Karpas-422 (cell line): ENCODE measurements at regions not wholly inside any gene's neighbourhood (a gene's known extent, or its start where the extent isn't known, plus 50 kb on each side); places are given as distances from the start of the nearest gene placed in this dataset.
"Not testable (repeated sequence)": the region's sequence is repeated elsewhere in the genome, so short reads cannot be mapped to it uniquely, and the experiment has no call there.

ENCODE experiments used
- DNase-seq: peaks from one replicate; pipeline ENCODE4 v3.0.0-alpha.2; 2015
- H2AFZ ChIP-seq: fragments of 200-600 bp; sonication (generic); 2 replicates; pipeline ENCODE4 v1.6.1; 2014; ENCODE audit warnings: antibody characterized with exemption, low read length, mixed read lengths
- H3K27ac ChIP-seq: fragments of 200-600 bp; sonication (generic); 2 replicates; pipeline ENCODE4 v1.5.1; 2014; ENCODE audit warnings: mild to moderate bottlenecking, low read length, moderate library complexity
- H3K27me3 ChIP-seq: fragments of 200-600 bp; sonication (generic); 2 replicates; pipeline ENCODE4 v1.6.1; 2014; ENCODE audit warnings: low read length, mixed read lengths
- H3K36me3 ChIP-seq: fragments of 200-600 bp; sonication (generic); 2 replicates; pipeline ENCODE4 v1.6.1; 2014; ENCODE audit warnings: low read length, mixed read lengths; ENCODE audit not compliant: insufficient read depth
- H3K4me1 ChIP-seq: fragments of 200-600 bp; sonication (generic); 2 replicates; pipeline ENCODE4 v1.6.1; 2014; ENCODE audit warnings: mild to moderate bottlenecking, low read length, mixed read lengths
- H3K4me2 ChIP-seq: fragments of 200-600 bp; sonication (generic); 2 replicates; pipeline ENCODE4 v1.6.1; 2014; ENCODE audit warnings: low read length, low read depth, mild to moderate bottlenecking; ENCODE audit not compliant: poor library complexity, severe bottlenecking
- H3K4me3 ChIP-seq: fragments of 200-600 bp; sonication (generic); 2 replicates; pipeline ENCODE4 v1.5.1; 2014; ENCODE audit warnings: mild to moderate bottlenecking, antibody characterized with exemption, low read length, mixed read lengths
- H3K79me2 ChIP-seq: fragments of 200-600 bp; sonication (generic); 2 replicates; pipeline ENCODE4 v1.6.1; 2014; ENCODE audit warnings: mild to moderate bottlenecking, low read length, mixed read lengths
- H3K9ac ChIP-seq: fragments of 200-600 bp; sonication (generic); 2 replicates; pipeline ENCODE4 v1.6.0; 2014; ENCODE audit warnings: low read length
- H3K9me2 ChIP-seq: fragments of 200-600 bp; sonication (generic), shearing (Covaris generic); replicated peaks from 2 replicates; pipeline ENCODE4 v1.6.0; 2014; ENCODE audit warnings: mild to moderate bottlenecking, low read length, moderate library complexity; ENCODE audit not compliant: insufficient read depth
- H3K9me3 ChIP-seq: fragments of 300-700, 200-600 bp; sonication (generic); 2 replicates; pipeline ENCODE4 v1.6.1; 2014; ENCODE audit warnings: low read length, mixed read lengths
- H4K20me1 ChIP-seq: fragments of 200-600 bp; sonication (generic); 2 replicates; pipeline ENCODE4 v1.6.1; 2014; ENCODE audit warnings: mild to moderate bottlenecking, antibody characterized with exemption, low read length, low read depth; ENCODE audit not compliant: insufficient read depth

DNA sequence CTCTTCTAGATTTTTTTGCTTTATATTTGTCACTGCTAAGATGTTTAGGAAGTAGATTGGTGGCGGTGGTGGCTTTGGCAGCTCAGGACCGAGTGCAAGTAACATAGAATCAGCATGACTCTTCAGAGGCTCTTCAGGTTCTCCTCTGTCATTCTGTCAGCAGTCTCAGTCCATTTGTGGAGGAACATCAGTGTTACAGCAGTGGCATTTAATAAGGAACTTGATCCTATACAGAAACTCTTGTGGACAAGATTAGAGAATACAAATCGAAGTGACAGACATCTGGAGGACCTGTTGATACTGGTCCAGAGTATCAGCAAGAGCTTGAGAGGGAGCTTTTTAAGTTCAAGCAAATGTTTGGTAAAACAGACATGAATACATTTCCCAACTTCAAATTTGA, 82.2 kb upstream of the GNAZ start:
- Histone ChIP-seq H3K27me3 (no peaks in the 10 kb centered on the region), H3K27ac (no peak overlapping the region), H3K36me3 (peaks cover 9% of the 10 kb centered on the region), H3K79me2 (no peaks in the 10 kb centered on the region), H3K4me2 (no peak overlapping the region), H3K9me2 (no peaks in the 10 kb centered on the region), H3K9ac (no peak overlapping the region), H2AFZ (no peak overlapping the region), H3K4me1 (no peaks in the 10 kb centered on the region), H3K4me3 (no peak overlapping the region), H4K20me1 (no peaks in the 10 kb centered on the region), H3K9me3 (no peaks in the 10 kb centered on the region)
- no peak for DNase-seq

DNA sequence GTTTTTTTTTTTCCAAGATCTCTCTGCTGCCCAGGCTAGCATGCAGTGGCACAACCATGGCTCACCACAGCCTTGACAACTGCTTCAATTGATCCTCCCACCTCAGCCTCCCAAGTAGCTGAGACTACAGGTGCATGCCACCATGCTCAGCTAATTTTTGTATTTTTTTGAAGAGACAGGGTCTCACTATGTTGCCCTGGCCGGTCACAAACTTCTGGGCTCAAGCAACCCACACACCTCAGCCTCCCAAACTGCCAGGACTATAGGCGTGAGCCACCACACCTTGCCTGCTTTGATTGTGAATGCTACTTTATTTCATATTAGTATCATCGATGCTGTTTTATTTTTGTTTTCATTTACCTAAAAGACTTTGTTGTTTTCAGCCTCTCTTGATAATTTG, 81.5 kb upstream of the GNAZ start:
- no peak for DNase-seq
- H3K4me2 ChIP-seq, result no peak overlapping the region
- H3K9me3 ChIP-seq, result no peaks in the 10 kb centered on the region
- no peaks in the 10 kb centered on the region for H3K9me2 ChIP-seq
- H3K36me3 ChIP-seq, result peaks cover 9% of the 10 kb centered on the region
- H3K27ac ChIP-seq, result no peak overlapping the region
- no peaks in the 10 kb centered on the region for H3K4me1 ChIP-seq
- H3K4me3 ChIP-seq, result no peak overlapping the region
- H4K20me1 ChIP-seq, result no peaks in the 10 kb centered on the region
- H3K27me3 ChIP-seq, result no peaks in the 10 kb centered on the region
- no peak overlapping the region for H3K9ac ChIP-seq
- H3K79me2 ChIP-seq, result no peaks in the 10 kb centered on the region
- H2AFZ ChIP-seq, result no peak overlapping the region

DNA sequence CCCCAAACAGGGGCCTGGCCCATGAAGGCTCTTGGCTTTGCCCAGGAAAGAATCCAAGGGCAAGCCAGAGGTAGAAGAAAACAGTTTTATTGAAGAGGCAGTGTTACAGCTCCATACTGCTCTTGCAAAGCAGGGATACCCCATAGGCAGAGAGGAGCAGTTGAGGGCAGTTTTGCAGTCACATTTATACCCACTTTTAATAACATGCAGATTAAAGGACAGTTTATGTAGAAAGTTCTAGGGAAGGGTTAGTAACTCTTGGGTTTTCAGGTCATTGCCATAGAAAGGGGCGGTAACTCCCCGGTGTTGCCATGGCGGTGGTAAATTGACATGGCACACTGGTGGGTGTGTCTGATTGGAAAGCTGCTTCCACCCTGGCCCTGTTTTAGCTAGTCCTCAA, 80.5 kb upstream of the GNAZ start:
- Histone ChIP-seq H3K4me3 (no peak overlapping the region), H3K9ac (no peak overlapping the region), H3K9me2 (no peaks in the 10 kb centered on the region), H3K4me1 (no peaks in the 10 kb centered on the region), H2AFZ (no peak overlapping the region), H3K4me2 (no peak overlapping the region), H3K27ac (no peak overlapping the region), H3K27me3 (no peaks in the 10 kb centered on the region), H3K79me2 (peaks cover 2% of the 10 kb centered on the region; the same call in 1 of the 2 replicates), H3K9me3 (no peaks in the 10 kb centered on the region), H4K20me1 (no peaks in the 10 kb centered on the region), H3K36me3 (peaks cover under 1% of the 10 kb centered on the region)
- DNase-seq, result no peak

DNA sequence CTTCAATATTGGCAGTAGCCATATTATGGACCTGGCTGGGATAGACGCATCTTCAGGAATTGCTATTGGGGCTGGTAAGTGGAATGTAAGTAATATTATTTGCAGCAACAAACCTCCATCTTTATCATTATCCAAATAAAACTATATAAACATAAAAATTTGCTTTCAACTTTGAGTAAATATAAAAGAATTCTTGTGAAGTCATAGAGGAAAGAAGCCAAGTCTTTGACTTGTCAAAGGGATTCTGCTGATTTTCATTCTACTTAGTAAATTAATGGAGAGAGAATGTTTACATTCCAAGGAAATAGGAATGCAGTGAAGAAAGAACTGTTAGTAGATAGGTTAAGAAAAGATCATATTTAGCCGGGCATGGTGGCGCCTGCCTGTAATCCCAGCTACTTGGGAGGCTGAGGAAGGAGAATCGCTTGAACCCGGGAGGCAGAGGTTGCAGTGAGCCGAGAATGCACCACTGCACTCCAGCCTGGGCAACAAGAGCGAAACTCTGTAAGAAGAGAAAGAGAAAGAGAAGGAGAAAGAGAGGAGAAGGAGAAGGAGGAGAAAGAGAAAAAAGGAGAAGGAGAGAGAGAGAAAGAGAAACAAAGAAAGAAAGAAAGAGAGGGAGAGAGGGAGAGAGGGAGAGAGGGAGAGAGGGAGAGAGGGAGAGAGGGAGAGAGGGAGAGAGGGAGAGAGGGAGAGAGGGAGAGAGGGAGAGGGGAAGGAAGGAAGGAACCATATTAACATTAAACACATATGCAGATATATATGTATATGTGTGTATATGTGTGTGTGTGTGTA, 79.4 kb upstream of the GNAZ start:
- H3K4me3 ChIP-seq, H3K9me2 ChIP-seq, H3K36me3 ChIP-seq, H3K9ac ChIP-seq, H4K20me1 ChIP-seq, H3K79me2 ChIP-seq, H3K27ac ChIP-seq, DNase-seq, H3K4me2 ChIP-seq, H3K4me1 ChIP-seq, H2AFZ ChIP-seq, H3K27me3 ChIP-seq, H3K9me3 ChIP-seq: not testable (repeated sequence)

DNA sequence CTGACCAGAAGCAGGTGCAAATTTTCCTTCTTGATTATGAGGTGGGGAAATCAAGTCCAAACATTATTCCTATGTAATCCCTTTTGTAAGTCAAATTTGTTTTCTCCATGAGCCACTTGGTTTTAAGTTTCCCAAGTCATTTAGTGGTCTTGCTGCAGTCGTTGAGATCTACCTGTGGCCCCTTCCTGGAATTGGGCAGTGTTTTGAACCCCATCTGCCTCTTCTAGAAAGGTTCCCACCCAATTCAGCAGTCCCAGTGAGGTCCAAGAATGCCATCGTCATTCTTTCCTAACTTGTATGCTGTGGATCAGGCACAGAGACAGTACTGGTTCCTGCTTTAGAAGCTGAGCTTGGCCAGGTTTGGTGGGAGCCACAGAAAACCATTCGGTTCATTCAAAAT, 77.8 kb upstream of the GNAZ start:
- no peak overlapping the region for H3K9ac ChIP-seq
- H4K20me1 ChIP-seq, result no peaks in the 10 kb centered on the region
- no peak for DNase-seq
- H3K27ac ChIP-seq, result no peak overlapping the region
- no peak overlapping the region for H2AFZ ChIP-seq
- no peaks in the 10 kb centered on the region for H3K27me3 ChIP-seq
- H3K4me1 ChIP-seq, result no peaks in the 10 kb centered on the region
- peaks cover 19% of the 10 kb centered on the region for H3K9me3 ChIP-seq
- H3K9me2 ChIP-seq, result no peaks in the 10 kb centered on the region
- peaks cover 20% of the 10 kb centered on the region for H3K79me2 ChIP-seq
- no peak overlapping the region for H3K4me3 ChIP-seq
- peaks cover 16% of the 10 kb centered on the region; the same call in 1 of the 2 replicates for H3K36me3 ChIP-seq
- no peak overlapping the region for H3K4me2 ChIP-seq

DNA sequence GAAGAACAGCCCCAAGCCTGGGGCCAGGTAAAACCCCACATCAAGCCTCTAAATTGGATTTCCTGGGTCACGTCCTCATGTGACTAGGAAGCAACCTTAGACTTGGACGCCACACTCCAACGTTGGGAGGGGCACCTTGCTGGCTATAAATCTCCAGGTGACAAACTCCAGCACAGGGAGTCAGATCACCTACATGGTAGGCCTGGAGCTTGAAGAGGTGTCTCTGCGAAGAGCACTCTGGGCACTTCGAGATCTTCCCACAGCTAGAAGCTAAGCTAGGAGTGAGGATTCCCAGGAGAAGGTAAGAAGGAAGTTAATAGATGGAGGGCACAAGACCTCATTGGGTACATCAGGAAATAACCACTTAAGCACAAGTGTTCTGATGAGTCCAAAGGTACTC, 77.1 kb upstream of the GNAZ start:
- H3K27me3 ChIP-seq, result no peaks in the 10 kb centered on the region
- H2AFZ ChIP-seq, result no peak overlapping the region
- H3K4me1 ChIP-seq, result no peaks in the 10 kb centered on the region
- H3K4me2 ChIP-seq, result no peak overlapping the region
- H3K36me3 ChIP-seq, result peaks cover 23% of the 10 kb centered on the region; the same call in 1 of the 2 replicates
- H3K79me2 ChIP-seq, result peaks cover 27% of the 10 kb centered on the region
- DNase-seq, result no peak
- no peak overlapping the region for H3K9ac ChIP-seq
- H3K4me3 ChIP-seq, result no peak overlapping the region
- peaks cover 26% of the 10 kb centered on the region for H3K9me3 ChIP-seq
- H3K27ac ChIP-seq, result no peak overlapping the region
- H3K9me2 ChIP-seq, result no peaks in the 10 kb centered on the region
- H4K20me1 ChIP-seq, result no peaks in the 10 kb centered on the region

DNA sequence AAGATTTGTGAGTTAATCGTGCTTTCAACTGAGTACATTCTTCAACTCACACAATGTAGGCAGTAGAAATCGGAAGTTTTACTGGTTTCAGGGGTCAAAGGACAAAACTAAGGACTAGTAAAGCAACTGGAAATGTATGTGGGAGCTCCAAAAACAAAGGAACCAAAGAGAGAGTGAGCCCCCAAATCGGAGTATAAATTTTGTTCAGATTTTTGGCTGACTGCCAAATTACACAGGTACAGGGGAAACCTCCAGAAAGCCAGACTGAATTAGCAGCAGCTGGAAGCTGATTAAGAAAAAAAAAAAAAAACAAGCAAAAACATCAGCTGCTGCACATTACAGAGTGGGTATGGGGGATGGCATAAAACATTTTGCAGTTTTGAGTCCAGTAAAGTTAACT, 75.2 kb upstream of the GNAZ start:
- peaks cover 33% of the 10 kb centered on the region for H3K9me3 ChIP-seq
- H3K36me3 ChIP-seq, result peaks cover 30% of the 10 kb centered on the region; the same call in 1 of the 2 replicates
- H4K20me1 ChIP-seq, result no peaks in the 10 kb centered on the region
- H3K27ac ChIP-seq, result no peak overlapping the region
- no peaks in the 10 kb centered on the region for H3K27me3 ChIP-seq
- no peaks in the 10 kb centered on the region for H3K4me1 ChIP-seq
- H3K4me2 ChIP-seq, result no peak overlapping the region
- no peak overlapping the region for H3K9ac ChIP-seq
- no peak overlapping the region for H3K4me3 ChIP-seq
- H3K79me2 ChIP-seq, result peaks cover 44% of the 10 kb centered on the region
- no peak for DNase-seq
- no peak overlapping the region for H2AFZ ChIP-seq
- H3K9me2 ChIP-seq, result no peaks in the 10 kb centered on the region

DNA sequence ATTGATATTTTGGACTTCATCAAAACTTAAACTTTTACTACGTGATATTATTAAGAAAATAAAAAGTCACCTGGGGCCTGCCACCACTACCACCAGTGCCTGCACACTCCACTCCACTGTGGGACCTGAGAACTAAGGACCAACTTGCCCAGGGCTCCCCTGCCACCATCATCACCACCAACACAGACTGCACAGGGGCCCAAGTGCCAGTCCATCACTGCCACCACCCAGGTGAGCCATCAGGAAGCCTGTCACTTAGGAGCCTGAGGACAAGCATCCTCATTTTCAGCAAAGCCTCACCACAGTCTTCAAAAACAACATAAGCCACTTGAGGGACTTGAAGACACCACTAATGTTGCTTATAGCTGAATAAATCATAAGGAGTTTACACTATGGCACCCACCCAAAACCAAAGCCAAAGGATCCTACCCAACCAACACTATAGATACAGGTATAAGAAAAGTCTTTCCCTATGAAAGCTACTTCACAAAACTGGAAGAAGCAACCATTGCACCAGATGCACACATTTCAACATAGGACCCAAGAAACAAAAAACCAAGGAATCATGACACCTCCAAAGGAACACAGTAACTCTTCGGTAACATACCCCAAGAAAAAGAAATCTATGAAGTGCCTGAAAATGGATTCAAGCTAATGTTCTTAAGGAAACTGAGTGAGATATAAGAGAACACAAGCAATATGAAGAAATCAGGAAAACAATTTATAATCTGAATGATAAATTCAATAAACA, 73.6 kb upstream of the GNAZ start:
- H3K36me3 ChIP-seq, result peaks cover 38% of the 10 kb centered on the region
- no peaks in the 10 kb centered on the region for H4K20me1 ChIP-seq
- no peaks in the 10 kb centered on the region for H3K27me3 ChIP-seq
- H3K27ac ChIP-seq, result no peak overlapping the region
- no peaks in the 10 kb centered on the region for H3K9me2 ChIP-seq
- H3K9me3 ChIP-seq, result peaks cover 38% of the 10 kb centered on the region
- no peak overlapping the region for H3K4me2 ChIP-seq
- no peak for DNase-seq
- no peak overlapping the region for H3K9ac ChIP-seq
- peaks cover 59% of the 10 kb centered on the region for H3K79me2 ChIP-seq
- H3K4me3 ChIP-seq, result no peak overlapping the region
- H3K4me1 ChIP-seq, result peaks cover 5% of the 10 kb centered on the region; the same call in 1 of the 2 replicates
- no peak overlapping the region for H2AFZ ChIP-seq
